KMS-11 (cell line): ENCODE measurements at regions not wholly inside any gene's neighbourhood (a gene's known extent, or its start where the extent isn't known, plus 50 kb on each side); places are given as distances from the start of the nearest gene placed in this dataset.
"Not testable (repeated sequence)": the region's sequence is repeated elsewhere in the genome, so short reads cannot be mapped to it uniquely, and the experiment has no call there.

Experiments used
- H2AFZ ChIP-seq: fragments of 200-600 bp; sonication (generic); 2 replicates; pipeline ENCODE4 v1.6.1; 2016; ENCODE audit warnings: antibody characterized with exemption, mixed run types, low read depth
- H3K27ac ChIP-seq: fragments of 200-600 bp; sonication (generic); 2 replicates; pipeline ENCODE4 v1.6.1; 2016; ENCODE audit warnings: mild to moderate bottlenecking, mixed run types
- H3K27me3 ChIP-seq: fragments of 200-600 bp; sonication (generic); 2 replicates; pipeline ENCODE4 v1.6.1; 2017; ENCODE audit warnings: mild to moderate bottlenecking, low read depth, mixed run types, moderate library complexity; ENCODE audit not compliant: insufficient read depth
- H3K36me3 ChIP-seq: fragments of 200-600 bp; sonication (generic); 2 replicates; pipeline ENCODE4 v1.6.1; 2017; ENCODE audit warnings: mild to moderate bottlenecking, mixed run types; ENCODE audit not compliant: insufficient read depth
- H3K4me1 ChIP-seq: fragments of 200-600 bp; sonication (generic); 2 replicates; pipeline ENCODE4 v1.6.1; 2016; ENCODE audit warnings: mild to moderate bottlenecking, low read depth, mixed run types; ENCODE audit not compliant: poor library complexity, severe bottlenecking
- H3K4me2 ChIP-seq: fragments of 200-600 bp; sonication (generic); 2 replicates; pipeline ENCODE4 v1.7.0; 2016; ENCODE audit warnings: mild to moderate bottlenecking, mixed run types
- H3K4me3 ChIP-seq: fragments of 200-600 bp; sonication (generic); IDR thresholded peaks from 2 replicates; pipeline ENCODE4 v1.6.1; 2017; ENCODE audit warnings: low read depth, low read length, mixed read lengths; ENCODE audit not compliant: insufficient read depth
- H3K79me2 ChIP-seq: fragments of 200-600 bp; sonication (generic); 2 replicates; pipeline ENCODE4 v1.6.1; 2016; ENCODE audit warnings: low read depth, mixed run types; ENCODE audit not compliant: insufficient read depth
- H3K9ac ChIP-seq: fragments of 200-600 bp; sonication (generic); 2 replicates; pipeline ENCODE4 v1.6.1; 2016; ENCODE audit warnings: mild to moderate bottlenecking, mixed run types
- H4K20me1 ChIP-seq: fragments of 200-600 bp; sonication (generic); 2 replicates; pipeline ENCODE4 v1.6.1; 2016; ENCODE audit warnings: mild to moderate bottlenecking, mixed run types; ENCODE audit not compliant: insufficient read depth
- TF ChIP-seq, protein P1 (sequence below): fragments of 200-600 bp; sonication (generic); conservative IDR thresholded peaks from 2 replicates; pipeline ENCODE4 v1.6.1; 2017; ENCODE audit warnings: low read depth, mild to moderate bottlenecking, antibody characterized with exemption, low read length, moderate library complexity, mixed read lengths

DNA sequence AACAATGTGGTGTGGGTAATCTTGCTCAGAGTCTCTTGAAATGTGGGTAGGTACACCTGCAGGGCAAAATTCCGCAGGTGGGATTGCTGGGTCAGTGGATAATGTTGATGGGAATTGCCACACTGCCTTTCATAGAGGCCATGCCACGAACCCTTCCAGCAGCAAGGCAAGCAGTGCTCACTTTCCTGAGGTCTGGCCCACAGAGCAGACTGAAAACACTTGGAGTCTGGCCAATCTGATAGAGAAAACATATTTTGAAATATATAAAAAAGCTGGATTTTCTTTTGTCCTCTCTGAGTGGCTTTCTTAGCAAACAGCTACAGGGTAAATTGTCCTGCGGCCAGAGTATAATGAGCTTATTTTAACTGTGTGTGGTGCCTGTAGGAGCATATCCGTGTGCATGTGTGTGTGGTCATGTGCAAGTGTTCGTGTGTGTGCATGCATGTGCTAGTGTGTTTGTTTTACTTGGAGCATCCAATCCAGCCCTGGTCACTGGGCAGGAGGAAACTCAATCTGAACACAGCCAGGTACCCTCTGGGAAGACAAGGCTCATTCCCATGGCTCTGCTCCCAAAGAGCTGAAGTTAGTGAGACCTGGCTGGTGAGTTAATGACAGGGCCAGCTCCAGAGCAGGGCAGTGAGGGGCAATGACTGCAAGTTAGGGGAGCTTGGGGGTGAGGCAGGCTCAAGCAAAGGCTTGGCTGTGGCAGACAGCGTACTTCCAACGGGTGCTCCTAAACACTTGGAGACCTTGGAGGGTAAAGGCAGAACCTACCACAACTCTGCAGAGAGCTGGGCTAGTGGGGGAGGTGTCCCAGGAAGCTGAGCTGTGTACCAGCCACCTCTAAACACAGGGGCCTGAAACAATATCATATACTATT, 91.3 kb downstream of the PLXNA1 start:
- H4K20me1 ChIP-seq = no peaks in the 10 kb centered on the region
- H3K27ac ChIP-seq = peak overlapping the region; percentile 57
- no peaks in the 10 kb centered on the region for H3K79me2 ChIP-seq
- peaks cover 23% of the 10 kb centered on the region for H3K4me1 ChIP-seq
- no peak overlapping the region for H3K4me3 ChIP-seq
- 0 out of 2 replicates have a peak overlapping the region, but pooled peaks have one; percentile 44 for H2AFZ ChIP-seq
- H3K27me3 ChIP-seq = no peaks in the 10 kb centered on the region
- H3K36me3 ChIP-seq = no peaks in the 10 kb centered on the region
- H3K4me2 ChIP-seq = peak overlapping the region; percentile 1; the same call in 1 of the 2 replicates
- no peak overlapping the region for H3K9ac ChIP-seq
- TF ChIP-seq, protein P1, sequence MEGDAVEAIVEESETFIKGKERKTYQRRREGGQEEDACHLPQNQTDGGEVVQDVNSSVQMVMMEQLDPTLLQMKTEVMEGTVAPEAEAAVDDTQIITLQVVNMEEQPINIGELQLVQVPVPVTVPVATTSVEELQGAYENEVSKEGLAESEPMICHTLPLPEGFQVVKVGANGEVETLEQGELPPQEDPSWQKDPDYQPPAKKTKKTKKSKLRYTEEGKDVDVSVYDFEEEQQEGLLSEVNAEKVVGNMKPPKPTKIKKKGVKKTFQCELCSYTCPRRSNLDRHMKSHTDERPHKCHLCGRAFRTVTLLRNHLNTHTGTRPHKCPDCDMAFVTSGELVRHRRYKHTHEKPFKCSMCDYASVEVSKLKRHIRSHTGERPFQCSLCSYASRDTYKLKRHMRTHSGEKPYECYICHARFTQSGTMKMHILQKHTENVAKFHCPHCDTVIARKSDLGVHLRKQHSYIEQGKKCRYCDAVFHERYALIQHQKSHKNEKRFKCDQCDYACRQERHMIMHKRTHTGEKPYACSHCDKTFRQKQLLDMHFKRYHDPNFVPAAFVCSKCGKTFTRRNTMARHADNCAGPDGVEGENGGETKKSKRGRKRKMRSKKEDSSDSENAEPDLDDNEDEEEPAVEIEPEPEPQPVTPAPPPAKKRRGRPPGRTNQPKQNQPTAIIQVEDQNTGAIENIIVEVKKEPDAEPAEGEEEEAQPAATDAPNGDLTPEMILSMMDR = no peak

DNA sequence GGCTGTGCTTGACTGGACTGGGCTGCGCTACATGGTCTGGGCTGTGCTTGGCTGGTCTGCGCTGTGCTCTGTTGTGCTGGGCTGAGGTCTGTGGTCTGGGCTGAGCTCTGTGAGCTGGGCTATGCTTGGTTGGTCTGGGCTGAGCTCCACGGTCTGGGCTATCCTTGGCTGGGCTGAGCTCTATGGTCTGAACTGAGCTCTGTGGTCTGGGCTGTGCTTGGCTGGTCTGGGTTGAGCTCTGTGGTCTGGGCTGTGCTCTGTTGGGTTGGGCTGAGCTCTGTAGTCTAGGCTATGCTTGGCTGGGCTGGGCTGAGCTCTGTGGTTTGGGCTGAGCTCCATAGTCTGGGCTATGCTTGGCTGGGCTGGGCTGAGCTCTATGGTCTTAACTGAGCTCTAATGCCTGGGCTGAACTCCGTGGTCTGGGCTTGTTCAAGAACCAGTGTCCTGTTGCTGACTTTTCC, 92.0 kb downstream of the PLXNA1 start:
- H4K20me1 ChIP-seq = no peaks in the 10 kb centered on the region
- no peaks in the 10 kb centered on the region for H3K36me3 ChIP-seq
- peak overlapping the region; percentile 44; the same call in 1 of the 2 replicates for H2AFZ ChIP-seq
- TF ChIP-seq, protein P1 = no peak
- H3K4me1 ChIP-seq = peaks cover 23% of the 10 kb centered on the region
- H3K79me2 ChIP-seq = no peaks in the 10 kb centered on the region
- H3K27me3 ChIP-seq = no peaks in the 10 kb centered on the region
- H3K9ac ChIP-seq = no peak overlapping the region
- H3K4me3 ChIP-seq = no peak overlapping the region
- peak overlapping the region; percentile 57 for H3K27ac ChIP-seq
- H3K4me2 ChIP-seq = peak overlapping the region; percentile 25; the same call in 1 of the 2 replicates

DNA sequence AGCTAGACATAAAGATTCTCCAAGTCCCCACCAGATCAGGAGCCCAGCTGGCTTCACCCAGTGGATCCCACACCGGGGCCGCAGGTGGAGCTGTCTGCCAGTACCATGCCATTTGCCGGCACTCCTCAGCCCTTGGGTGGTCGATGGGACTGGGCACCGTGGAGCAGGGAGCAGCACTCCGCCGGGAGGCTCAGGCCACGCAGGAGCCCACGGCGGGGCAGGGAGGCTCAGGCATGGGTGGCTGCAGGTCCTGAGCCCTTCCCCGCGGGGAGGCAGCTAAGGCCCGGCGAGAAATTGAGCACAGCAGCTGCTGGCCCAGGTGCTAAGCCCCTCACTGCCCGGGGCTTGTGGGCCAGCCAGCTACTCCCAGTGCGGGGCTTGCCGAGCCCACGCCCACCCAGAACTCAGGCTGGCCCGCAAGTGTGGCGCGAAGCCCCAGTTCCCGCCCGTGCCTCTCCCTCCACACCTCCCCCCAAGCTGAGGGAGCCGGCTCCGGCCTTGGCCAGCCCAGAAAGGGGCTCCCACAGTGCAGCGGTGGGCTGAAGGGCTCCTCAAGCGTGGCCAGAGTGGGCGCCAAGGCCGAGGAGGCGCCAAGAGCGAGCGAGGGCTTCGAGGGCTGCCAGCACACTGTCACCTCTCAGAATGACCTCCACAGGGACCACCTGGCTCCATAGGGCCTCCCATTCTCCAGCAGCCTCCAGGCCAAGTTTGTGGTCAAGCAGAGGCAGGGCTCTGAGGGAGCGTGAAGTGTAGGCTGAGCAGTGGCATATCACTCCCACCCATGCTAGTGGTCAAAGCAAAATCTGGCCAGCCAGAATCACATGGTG, 93.5 kb downstream of the PLXNA1 start:
- H3K79me2 ChIP-seq = not testable (repeated sequence)

DNA sequence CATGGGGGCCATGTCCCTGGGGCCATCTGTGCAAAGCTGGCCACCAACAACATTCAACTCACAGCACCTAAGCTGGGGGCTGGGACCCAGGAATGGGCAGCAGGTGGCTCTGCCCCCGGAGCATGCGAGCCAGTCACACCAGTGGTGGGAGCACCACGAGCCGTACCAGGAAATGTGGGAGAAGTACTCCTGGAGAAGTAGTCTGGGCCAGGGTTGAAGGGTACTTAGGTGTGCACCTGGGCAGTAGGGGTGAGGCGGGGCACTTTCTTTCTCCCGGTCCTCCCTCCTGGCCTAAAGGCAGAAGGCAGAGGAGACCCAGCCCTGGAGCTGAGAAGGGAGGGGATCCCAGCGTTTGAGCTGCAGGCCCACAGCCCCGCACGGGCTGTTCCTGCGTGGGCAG, 94.2 kb downstream of the PLXNA1 start:
- no peak overlapping the region for H3K27ac ChIP-seq
- no peaks in the 10 kb centered on the region; the same call in 1 of the 2 replicates for H3K27me3 ChIP-seq
- H3K4me1 ChIP-seq = peaks cover 23% of the 10 kb centered on the region
- H2AFZ ChIP-seq = no peak overlapping the region
- no peak overlapping the region for H3K4me2 ChIP-seq
- H3K36me3 ChIP-seq = no peaks in the 10 kb centered on the region
- H3K9ac ChIP-seq = no peak overlapping the region
- H3K4me3 ChIP-seq = no peak overlapping the region
- H4K20me1 ChIP-seq = no peaks in the 10 kb centered on the region
- no peaks in the 10 kb centered on the region for H3K79me2 ChIP-seq
- TF ChIP-seq, protein P1 = no peak

More for the DNA sequence above, 93.5 kb downstream of the PLXNA1 start:
- H4K20me1 ChIP-seq, H3K9ac ChIP-seq, H3K36me3 ChIP-seq, H2AFZ ChIP-seq, H3K27me3 ChIP-seq, H3K4me3 ChIP-seq, H3K4me2 ChIP-seq, H3K27ac ChIP-seq: not testable (repeated sequence)
- H3K4me1 ChIP-seq = peaks cover 23% of the 10 kb centered on the region
